Panc1 (cell line): ENCODE measurements at regions not wholly inside any gene's neighbourhood (a gene's known extent, or its start where the extent isn't known, plus 50 kb on each side); places are given as distances from the start of the nearest gene placed in this dataset.
"Not testable (repeated sequence)": the region's sequence is repeated elsewhere in the genome, so short reads cannot be mapped to it uniquely, and the experiment has no call there.

Experiments used
- CTCF ChIP-seq: fragments of 450-650 bp; IDR thresholded peaks from 2 replicates; pipeline ENCODE4 v1.5.1; 2017; ENCODE audit warnings: mild to moderate bottlenecking
- SIN3A ChIP-seq: IDR thresholded peaks from 2 replicates; pipeline ENCODE4 v1.6.1; 2012; ENCODE audit warnings: low read depth, mild to moderate bottlenecking, low read length, moderate library complexity, borderline replicate concordance; ENCODE audit not compliant: insufficient read depth

- not testable (repeated sequence) for TF ChIP-seq CTCF, SIN3A
Observed at GRCh38 chr15:31705076-31705678, 325.1 kb upstream of the CHRNA7 start.
